ENCODE measurements at regions not wholly inside any gene's neighbourhood (a gene's known extent, or its start where the extent isn't known, plus 50 kb on each side); places are given as distances from the start of the nearest gene placed in this dataset.
"Not testable (repeated sequence)": the region's sequence is repeated elsewhere in the genome, so short reads cannot be mapped to it uniquely, and the experiment has no call there.

DNA sequence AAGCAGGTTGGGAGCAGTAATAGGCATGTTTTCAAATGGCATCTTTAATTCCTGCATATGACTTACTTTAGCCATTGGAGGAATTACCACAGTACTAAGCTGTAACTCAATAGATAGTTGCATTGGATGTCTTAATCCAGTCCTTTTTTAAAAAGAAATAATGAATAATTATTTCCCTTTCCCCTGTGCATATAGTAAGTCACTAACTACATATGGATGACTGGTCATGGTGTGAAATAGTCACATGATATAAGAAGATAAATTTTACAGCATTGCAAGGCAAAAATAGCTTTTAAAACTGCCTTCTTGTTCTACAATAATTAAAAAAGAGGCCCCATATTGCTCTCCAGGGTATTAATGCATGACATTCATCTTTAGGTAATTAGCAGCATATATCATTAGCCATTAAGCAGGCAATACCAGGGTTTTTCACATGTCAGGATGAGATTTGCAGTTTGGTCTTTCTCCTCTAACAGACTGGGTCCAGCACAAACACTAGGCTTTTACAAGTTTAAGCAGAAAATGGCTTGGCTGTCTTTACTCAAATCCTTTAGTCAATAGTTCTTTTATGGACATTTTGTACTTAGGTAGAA lies 606.4 kb upstream of the RORB start:
- DNase-seq, result no peak

DNA sequence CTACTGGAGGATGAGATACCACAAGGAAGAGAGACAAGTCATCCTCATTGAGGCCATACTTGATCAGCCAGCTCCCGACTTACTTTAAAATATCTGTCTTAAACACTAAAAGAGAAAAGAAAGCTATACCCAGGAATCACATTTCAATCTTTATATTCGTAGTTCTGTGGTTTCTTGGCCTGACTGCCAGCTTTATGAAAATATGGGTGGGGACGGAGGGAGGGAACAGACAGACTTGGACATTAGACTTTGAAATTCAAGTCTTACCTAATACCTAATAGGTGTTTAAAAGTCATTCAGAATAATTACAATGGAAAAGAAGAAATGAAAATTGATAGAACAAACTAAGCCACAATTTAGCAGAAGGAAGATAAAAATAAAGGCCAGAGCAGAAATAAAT lies 604.8 kb upstream of the RORB start:
- no peak for DNase-seq

DNA sequence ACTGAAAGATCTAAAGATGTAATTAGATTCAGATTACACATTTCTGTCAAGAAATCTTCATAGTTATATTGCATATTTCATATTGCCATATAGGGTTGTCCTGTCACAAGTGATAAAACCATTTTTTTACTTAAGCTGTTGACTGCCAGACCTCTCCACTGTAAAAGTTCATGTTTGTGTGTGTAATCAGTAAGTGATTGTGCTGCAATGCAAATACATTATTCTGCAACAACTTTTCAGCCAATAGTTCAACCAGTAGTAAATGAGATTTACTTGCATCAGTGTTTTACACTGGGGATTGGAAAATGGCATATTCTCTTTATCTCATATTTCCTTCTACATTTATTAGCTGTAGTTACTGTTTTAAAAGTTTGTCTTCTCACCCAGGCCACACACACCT lies 603.9 kb upstream of the RORB start:
- DNase-seq, result no peak

DNA sequence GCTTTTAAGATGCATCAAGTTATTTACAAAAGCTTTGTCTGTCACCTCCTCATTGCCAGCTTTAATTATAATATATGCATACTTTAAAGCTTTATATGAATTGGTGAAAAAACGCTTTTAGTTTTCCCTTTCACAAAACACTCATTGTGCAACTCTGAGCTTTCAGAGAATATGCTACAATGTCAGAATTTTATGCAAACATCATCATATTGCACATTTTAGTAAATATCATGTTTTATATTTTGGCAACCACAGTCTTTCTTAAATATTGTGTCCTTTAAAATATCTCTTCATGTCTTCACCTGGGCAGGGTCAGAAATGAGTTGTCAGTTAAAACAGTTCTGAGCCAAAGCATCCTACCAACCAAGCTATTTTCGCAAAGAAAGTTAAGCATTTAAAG lies 601.1 kb upstream of the RORB start:
- DNase-seq, result no peak

DNA sequence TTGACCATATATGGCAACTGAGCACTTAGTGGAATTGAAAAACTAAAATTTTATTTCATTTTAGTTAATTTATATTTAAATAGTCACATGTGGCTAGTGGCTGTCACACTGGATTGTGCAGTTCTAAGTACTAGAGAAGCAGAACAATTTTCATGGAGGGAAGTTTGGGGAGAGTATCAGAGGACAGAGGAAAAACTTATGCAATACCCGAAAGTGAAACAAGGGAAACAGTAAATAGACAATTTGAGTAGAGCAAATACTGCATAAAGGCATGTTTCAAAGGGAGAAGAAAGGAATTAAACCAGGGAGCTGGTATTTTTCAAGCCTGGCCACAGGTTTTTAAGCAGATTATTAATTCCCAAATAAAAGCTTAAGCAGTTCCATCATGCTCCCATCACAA lies 590.5 kb upstream of the RORB start:
- no peak for DNase-seq

DNA sequence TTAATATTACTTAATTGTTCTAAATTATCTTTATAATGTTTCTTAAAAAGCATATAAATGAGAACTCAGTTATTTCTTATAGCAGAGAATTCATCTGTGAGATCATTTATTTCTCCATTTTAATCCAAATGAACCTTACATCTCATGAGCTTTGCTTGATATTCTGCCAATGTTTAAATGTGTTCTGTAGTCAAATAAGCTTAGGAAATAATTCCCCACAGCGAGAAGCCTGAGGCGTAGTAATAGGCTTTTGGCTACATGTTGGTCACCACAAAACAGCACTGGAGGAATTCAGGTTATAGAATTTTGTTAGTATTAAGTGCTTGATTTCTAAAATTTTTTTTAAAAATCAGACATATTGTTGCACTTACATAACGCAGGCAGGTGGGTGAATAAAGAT lies 585.3 kb upstream of the RORB start:
- no peak for DNase-seq

DNA sequence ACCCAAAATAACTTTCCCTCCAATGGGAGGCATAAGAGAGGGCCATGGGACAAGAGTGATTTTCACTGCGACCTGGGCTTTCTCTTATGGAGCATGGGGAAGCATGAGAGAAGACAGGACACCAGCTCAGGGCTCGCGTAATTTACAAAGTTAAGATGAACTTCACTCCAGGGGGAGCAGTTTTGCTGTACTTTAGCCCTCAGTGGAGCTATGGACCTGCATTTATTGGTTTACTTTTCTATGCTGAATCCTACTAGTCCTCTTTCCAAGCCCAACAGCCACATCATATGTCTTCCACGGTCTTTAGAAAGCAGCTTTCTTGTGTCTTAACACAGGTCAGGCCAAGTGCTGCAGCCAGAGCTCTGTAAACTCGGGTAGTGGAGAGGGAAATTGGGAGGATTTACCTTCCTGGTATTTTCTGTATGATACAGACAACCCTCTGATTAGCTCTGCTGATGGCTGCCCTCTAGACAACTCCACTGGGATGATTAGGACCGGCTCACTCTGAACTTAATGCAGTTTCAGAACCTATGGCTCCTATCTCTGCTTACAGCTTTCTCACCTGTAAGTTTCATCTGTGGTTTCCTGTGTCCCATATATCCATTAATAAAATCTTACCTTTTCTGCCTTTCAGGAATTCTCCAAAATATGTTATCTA lies 581.0 kb upstream of the RORB start:
- no peak for DNase-seq

DNA sequence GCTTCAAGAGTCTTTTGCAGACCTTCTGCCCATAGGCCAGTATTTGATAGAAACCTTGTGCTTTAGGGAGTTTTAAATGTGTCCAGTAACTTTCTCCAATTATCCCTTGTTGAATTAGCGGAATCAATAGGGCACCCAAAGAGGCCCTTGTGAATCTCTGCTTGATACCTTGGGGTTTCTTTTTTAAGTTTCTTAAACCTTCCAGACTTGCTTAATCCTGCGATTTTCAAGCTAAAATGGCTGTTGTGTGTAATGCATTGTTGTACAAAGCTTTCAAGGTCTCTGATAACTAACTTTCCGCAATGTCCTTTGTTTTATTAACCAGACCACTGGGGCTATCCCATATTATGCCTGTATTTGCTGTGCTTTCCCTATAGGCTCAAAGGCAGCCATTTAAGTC lies 577.4 kb upstream of the RORB start:
- DNase-seq, result no peak

DNA sequence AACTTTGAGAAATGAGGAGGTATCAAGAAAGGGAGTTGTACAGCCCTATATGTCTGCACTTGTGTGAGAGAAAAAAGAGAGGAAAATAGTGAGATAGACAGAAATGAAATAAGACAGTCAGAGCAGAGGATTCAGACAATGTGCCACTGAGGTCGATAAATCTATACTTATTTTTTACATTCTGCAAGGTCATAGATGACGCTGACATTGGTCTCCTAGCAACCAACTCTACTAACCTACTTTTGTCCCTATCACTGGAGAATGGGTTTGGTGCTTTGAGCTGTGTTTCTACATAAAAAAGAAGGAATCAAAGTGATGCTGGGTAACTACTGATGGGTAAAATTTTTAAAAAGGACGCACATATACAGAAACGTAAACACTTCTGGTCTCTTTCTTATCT lies 573.3 kb upstream of the RORB start:
- DNase-seq, result no peak

DNA sequence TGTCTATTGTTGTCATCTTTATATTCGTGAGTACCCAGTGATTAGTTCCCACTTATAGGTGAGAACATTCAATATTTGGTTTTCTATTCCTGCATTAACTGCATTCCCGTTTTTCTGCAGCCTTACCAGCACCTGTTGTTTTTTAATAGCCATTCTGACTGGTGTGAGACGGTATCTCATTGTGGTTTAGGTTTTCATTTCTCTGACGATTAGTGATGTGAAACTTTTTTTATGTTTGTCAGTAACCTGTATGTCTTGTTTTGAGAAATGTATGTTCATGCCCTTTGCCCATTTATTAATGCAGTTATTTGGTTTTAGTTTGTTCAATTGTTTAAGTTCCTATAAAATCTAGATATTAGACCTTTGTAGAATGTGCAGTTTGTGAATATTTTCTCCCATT lies 546.0 kb upstream of the RORB start:
- no peak for DNase-seq

DNA sequence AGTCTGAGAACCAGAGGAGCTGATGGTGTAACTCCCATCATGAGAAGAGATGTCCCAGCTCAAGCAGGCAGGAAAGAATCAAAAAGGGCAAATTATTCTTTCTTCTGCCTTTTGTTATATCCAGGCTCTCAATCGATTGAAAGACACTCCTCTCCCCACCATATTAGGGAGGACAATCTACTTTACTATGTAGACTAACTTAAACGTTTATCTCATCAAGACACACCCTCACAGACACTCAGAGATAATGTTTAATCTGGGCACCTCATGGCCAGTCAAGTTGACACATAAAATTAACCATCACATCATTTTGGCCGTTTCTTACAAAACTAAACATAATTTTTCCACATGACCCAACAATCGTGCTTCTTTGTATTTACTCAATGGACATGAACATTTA lies 534.3 kb upstream of the RORB start:
- DNase-seq, result no peak

DNA sequence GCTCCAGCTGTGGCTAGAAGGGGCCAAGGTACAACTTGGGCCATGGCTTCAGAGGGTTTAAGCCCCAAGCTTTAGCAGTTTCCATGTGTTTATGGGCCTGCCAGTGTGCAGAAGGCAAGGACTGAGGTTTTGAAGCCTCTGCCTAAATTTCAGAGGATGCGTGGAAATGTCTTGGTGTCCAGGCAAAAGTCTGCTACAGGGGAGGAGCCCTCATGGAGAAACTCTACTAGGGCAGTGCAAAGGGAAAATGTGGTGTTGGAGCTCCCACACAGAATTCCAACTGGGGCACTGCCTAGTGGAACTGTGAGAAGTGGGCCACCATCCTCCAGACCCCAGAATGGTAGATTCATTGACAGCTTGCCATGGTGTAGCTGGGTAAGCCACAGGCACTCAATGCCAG lies 527.2 kb upstream of the RORB start:
- DNase-seq, result no peak

DNA sequence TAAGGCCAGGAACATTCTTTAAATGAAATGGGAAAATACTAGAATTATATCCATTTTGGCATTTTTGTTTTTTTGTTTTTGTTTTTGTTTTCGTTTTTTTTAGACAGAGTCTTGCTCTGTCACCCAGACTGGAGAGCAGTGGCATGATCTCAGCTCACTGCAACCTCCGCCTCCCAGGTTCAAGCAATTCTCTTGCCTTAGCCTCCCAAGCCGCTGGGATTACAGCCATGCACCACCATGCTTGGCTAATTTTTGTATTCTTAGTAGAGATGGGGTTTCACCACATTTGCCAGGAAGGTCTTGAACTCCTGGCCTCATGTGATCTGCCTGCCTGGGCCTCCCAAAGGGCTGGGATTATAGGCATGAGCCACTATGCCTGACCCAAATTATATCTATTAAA lies 520.7 kb upstream of the RORB start:
- not testable (repeated sequence) for DNase-seq

DNA sequence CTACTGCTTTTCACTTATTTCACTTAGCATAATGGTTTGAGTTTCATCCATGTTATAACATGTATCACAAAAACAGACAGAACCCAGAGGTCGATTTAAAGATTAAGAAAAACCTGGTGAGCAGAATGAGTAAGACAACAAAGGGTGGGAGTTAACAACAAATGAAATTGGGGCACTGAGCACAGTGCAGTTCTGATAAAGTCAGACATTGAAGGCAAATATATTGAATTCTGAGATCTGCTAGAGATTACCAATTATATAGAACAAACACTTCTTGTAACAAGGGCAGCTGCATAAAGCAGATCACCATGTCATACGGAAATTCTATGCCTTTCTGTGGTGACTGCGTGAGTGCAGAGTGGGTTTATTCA lies 517.3 kb upstream of the RORB start:
- no peak for DNase-seq

DNA sequence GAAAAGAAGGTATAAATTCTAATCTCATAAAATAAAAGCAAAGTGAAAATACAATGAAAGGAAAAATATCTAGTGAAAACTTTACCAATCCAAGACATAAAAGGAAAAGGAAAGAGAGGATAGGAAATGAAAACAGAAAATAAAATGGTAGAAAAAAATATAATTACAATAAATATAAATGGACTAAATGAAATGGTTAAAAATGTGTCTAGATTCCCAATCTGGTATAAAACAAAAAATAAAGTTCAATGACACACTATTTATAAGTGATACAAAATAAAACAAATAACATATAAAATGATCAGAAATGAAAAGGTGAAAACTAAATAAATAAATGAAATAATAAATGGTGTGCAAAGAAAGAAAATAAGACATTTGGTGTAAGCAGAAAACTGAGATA lies 516.4 kb upstream of the RORB start:
- no peak for DNase-seq

DNA sequence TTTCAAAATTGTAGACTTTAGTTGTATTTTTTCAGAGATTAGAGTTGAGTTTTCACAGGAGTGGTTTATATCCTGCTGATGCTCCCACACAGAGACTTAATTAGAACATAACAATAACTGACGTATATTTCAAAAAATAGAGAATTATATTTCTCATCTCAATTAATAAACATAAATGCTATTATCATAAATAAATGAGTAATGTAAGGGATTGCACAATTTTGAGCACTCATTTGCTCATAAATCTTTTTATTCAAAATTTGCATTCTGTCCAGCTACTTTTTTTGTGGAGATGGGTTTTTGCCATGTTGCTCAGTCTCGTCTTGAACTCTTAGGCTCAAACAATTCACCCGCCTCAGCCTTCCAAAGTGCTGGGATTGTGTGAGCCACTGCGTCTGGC lies 515.7 kb upstream of the RORB start:
- DNase-seq, result no peak

DNA sequence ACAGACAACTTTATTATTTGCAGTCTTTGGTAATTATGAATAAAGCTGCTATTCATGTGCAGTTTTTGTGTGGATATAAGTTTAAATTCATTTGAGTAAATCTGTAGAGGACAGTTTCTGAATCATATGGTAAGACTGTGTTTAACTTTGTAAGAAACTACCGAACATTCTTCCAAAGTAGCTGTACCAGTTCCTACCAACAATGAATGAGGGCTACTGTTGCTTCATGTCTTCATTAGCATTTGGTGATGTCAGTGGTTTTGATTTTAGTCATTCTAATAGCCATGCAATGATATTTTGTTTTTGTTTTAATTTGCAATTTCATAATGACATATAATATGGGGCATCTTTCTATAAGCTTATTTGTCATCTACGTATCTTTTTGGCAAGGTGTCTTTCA lies 501.3 kb upstream of the RORB start:
- DNase-seq, result no peak

DNA sequence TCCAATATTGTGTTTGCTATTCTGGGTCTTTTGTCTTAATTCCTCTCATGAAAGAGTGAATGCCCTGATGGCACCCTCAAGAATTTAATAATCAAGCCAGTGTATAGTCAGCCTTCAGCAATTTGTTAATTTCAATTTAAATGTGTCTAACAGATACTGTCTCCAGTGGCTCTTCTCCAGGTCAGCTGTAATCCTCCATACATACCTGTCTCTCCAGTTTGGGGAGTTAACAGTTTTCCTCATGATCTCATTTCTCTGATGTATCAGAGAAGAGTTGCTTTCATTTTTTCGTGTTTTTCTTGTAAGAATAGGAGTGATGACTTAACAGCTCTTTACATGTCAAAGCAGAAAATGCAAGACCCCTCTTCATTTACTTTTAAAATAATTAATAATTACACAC lies 500.3 kb upstream of the RORB start:
- DNase-seq, result no peak

DNA sequence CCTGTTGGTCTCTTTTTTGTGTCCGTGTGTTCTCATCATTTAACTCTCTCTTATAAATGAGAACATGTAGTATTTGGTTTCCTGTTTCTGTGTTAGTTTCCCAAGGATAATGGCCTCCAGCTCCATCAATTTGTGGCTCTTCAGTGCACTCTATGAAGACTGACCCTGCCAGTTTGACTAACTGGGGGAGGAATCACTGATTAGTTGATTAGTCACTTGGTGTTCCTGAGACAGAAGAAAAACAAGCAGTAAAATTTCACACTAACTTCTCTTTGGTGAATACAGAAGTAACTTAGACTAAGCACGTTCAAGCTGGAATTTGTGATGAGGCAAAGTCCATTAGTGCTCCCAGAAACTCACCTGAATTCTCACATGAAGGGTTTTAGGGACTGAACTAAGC lies 495.8 kb upstream of the RORB start:
- no peak for DNase-seq

DNA sequence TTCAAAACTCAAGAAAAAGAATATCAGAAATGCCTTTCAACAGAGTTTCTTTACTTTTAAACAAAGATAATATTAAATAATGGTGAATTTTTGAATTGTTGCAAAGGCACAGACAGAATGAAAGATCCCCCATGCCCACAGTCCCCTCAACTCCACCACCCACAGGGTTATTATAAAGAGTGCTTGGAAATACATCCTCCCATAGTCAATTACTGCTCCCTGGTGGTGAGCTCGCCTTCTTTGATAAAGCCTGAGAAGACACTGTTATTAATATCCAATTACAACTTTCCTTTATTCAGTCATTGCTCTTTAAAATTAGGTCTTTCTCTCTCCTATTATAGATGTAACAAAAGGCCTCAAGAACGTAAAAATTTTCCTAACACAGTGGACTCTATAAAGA lies 490.2 kb upstream of the RORB start:
- no peak for DNase-seq

DNA sequence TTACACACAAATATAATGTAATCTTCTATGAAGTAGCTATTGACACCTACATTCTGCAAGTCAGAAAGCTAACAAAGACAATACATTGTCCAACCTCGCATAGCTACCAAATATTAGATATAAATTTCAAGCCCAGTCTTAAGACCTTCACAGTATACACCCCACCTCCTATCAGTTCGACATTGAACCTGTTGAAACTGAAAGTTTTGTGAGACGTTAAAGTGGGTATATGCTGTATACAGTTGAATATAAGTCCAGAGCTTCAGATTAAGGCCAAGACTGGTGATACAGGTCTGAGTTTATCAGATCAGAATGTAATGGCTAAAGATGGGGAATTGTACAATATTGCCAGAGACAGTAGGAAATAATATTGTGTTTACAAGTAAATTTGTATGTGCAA lies 489.3 kb upstream of the RORB start:
- DNase-seq, result no peak

DNA sequence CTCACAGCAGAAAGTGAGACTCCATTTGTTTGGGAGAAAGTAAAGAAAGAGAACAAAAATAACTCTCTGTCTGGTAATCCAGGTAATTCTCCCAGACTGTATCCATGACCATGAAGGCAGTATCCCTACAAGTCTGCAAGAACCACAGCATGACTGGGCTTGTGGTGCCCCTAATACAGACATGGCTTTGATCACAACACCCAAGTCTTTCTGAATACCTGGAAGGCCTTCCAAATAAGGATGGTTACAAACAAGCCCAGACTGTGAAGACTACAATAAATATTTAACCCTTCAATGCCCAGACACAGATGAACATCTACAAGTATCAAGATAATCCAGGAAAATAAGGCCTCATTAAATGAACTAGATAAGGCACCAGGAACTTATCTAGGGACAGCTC lies 481.1 kb upstream of the RORB start:
- DNase-seq, result no peak

DNA sequence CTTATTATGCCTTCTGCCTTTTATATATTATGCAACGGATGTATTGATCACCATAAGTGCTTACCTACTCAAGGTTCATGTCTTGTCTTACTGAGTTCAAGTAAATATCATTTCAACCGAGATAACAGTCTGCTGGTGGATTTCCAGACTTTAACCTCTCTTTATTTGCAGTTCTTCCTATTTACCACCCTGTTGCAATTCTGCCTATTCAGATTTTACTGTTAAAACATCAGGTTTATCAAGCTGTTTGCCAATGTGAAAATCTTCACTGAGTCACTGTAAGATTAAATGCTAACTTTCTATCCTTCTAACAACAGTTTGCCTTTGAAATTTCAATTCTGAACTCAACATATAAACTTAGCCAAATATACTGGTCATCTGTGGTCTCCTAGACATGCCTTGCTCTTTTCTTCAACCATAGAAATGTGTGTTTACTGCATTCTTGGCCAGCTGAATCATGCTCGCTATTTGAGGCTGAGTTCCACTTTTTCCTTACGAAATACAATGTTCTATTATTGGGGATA lies 471.7 kb upstream of the RORB start:
- no peak for DNase-seq

DNA sequence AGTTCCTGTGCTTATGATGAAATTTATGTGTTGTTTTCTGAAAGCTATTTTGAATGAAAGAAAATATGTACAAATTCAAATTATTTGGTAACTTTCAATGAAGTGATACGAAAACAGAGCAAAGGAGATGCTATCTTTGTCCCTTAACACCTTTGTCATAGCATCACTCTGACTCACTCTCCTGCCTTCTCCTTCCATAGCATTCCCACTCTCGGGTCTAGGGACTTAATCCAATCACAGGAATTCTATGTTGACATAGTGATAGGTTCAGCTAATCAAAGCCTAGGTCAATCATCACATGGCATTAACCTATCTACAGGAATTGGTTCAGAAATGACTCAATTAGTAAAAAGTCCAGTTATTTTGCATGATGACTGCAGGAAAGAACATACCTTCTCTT lies 464.7 kb upstream of the RORB start:
- DNase-seq, result no peak

DNA sequence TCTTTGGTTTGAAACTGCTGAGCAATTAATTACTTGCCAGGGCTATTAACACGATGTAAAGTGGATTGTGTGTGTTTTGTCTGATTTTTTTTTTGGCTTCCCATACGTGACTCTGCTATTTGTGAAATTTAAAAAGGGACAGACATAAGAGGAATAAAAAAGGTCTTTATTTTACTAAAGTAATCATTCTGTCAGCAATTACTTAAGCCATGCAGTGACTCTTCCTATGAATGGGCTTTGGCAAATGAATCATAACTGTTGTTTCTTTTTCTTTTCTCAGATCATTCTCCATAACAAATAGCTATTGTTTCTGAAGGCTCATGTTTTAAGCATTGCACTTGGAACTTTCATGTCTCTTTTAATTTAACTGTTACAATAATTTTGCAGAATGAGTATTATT lies 461.3 kb upstream of the RORB start:
- DNase-seq, result no peak

Measured in CD4-positive, alpha-beta T cell treated with Interleukin-4 for 4 hours (primary cell).